LHCN-M2 (cell line): ENCODE measurements at regions not wholly inside any gene's neighbourhood (a gene's known extent, or its start where the extent isn't known, plus 50 kb on each side); places are given as distances from the start of the nearest gene placed in this dataset.
"Not testable (repeated sequence)": the region's sequence is repeated elsewhere in the genome, so short reads cannot be mapped to it uniquely, and the experiment has no call there.

Source experiments
- DNase-seq: peaks from one replicate; pipeline ENCODE4 v3.0.0-alpha.2; 2012; ENCODE audit warnings: low read depth

- DNase-seq = no peak
Observed at GRCh38 chr10:93220296-93221170, 146.8 kb downstream of the CYP26A1 start.

DNA sequence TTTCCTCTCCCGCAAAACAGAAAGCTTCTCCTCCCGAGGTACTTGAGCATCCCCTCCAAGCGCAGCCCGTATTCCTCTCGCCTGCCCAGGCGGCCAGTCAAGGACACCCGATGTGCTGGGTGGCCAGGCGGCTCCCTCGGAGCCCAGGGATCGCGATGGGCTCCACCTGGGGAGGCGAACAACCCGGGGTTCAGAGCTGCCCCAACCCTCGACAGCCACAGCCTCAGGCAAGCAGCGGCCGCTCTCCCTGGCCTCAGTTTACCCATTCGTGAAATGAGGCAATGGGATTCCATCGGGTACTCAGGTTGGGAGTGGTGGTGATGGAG is 147.4 kb downstream of the CYP26A1 start:
- no peak for DNase-seq

DNA sequence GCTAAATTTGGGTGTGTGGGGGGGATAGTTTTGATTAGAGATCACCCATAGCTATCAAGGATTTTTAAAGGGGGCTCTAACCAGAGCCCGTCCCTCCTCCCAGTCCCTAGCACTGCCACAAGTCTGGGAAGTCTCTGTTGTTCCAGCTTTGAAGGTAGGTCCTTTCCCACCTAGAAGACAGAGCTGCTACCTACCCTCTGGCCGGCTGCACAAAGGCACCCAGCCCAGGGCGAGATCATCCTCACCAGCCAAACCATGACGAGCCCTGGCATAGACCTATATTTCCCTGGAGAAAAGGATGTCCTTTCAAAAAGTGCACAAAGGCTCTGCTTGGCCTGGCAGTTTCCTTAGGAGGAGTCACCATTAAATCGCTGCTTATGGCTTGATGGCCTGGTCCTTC is 147.8 kb downstream of the CYP26A1 start:
- DNase-seq = no peak

DNA sequence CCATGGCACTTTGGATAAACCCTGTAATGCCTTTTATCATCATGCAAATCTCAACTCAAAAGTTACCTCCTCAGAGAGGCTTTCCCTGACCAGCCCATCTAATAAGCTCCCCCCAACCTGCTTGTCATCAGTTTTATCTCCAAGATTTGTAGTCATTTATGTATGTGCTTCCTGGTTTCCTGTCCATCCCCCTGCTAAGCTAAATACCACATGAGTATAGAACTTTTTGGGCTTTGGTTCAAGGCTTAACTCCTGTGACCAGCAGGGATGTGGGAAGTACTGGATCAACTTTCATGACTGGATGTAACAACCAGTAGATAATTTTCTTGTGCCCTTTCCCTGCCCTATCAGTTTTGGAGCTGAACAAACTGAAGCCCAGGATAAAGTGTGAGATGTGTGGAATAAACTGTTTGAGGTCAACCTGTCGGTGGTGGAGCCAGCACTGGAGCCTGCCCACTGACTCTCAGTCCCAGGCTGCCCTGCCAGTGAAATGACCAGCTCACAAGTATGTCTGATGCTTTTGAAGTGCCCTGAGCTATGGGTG is 148.6 kb downstream of the CYP26A1 start:
- DNase-seq = no peak

DNA sequence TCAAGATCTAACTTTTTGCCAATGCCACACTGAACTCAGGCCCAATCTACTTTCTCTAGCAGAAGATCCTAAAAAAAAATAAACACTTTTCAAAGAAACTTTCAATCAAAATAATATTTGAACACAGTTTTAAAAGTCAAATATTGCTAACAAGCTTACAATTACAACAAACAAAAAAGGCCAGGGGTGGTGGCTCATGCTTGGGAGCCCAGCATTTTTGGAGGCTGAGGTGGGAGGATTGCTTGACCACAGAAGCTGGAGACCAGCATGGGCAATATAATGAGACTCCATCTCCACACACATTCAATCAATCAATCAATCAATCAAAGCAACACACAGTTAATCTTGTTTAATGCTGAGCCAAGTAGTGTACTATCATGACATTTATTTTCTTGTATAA is 149.2 kb downstream of the CYP26A1 start:
- no peak for DNase-seq

DNA sequence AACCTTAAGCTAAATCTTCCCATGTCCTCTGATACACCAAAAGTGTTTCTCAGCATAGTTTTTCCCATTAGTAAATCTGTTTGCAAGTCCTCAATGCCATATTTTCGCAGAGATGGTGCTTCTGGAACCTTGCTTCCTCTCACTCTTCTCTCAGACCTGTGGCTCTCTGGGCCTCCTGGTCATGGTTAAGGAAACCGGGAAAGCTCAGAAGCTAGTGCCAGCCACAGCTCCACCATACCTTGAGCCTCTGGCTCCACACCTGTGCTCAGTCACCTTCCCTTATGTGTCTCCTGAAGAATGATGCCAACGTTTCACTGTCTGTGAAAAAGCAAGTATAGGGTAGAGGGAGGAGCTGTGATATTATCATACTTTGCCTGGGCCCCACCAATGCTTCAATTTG is 149.6 kb downstream of the CYP26A1 start:
- DNase-seq = no peak

GRCh38 chr10:93224005-93224779 is 150.5 kb downstream of the CYP26A1 start:
- no peak for DNase-seq

GRCh38 chr10:93225938-93226337 is 152.2 kb downstream of the CYP26A1 start:
- DNase-seq = no peak

- no peak for DNase-seq
Observed at GRCh38 chr10:93226619-93227018, 152.9 kb downstream of the CYP26A1 start.

GRCh38 chr10:93230596-93230995 is 156.9 kb downstream of the CYP26A1 start:
- not testable (repeated sequence) for DNase-seq

DNA sequence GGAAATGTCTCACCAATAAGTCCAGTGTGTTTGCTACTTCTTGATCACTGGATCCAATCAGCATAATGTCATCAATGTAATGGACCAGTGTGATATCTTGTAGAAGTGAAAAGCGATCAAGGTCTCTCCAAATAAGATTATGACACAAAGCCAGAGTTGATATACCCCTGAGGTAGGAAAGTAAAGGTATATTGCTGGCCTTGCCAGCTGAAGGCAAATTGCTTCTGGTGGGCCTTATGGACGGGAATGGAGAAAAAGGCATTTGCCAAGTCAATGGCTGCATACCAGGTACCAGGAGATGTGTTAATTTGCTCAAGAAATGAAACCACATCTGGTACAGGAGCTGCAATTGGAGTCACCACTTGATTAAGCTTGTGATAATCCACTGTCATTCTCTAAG is 158.5 kb downstream of the CYP26A1 start:
- not testable (repeated sequence) for DNase-seq

DNA sequence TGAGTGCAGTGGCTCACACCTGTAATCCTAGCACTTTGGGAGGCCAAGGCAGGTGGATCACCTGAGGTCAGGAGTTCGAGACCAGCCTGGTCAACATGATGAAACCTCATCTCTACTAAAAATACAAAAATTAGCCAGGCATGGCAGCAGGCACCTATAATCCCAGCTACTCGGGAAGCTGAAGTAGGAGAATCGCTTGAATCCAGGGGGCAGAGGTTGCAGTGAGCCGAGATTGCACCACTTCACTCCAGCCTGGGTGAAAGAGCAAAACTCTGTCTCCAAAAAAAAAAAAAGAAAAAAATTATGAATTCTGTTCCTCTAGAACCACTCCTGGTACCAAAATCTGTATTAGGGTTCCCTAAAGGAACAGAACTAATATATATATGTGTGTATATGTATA is 161.2 kb downstream of the CYP26A1 start:
- not testable (repeated sequence) for DNase-seq

- peak; percentile 98 for DNase-seq
Observed at GRCh38 chr10:93235686-93236085, 162.0 kb downstream of the CYP26A1 start.

DNA sequence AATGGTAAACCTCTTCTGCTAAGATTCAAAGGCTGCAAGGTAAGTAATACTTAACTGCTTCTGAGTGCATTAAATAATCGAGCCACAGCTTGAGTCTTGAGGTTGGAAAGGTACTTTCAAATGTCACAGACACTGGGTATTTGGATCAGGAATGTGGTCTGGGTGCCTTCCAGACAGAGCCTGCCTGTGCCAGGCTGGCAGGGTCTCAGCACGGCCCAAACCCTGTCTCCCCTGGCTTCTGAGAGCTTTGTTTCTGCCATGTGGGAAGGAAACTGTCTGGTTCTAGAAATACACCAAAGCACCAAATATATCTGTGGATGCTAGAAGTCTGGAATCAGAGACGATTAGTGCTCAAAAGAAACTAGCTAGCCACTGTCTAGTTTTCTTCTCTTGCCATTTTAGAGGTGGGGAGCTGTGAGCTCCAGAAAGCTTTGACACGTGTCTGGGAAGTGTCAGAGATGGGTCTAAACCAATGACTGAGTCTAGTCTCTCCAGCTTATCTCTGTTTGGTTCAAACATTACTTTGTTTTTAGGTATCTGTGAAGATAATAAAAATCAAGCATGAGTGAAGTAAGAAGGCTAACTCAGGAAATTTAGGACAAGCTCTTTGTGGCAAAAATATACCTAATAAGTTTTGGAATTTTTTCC is 162.8 kb downstream of the CYP26A1 start:
- DNase-seq = no peak

DNA sequence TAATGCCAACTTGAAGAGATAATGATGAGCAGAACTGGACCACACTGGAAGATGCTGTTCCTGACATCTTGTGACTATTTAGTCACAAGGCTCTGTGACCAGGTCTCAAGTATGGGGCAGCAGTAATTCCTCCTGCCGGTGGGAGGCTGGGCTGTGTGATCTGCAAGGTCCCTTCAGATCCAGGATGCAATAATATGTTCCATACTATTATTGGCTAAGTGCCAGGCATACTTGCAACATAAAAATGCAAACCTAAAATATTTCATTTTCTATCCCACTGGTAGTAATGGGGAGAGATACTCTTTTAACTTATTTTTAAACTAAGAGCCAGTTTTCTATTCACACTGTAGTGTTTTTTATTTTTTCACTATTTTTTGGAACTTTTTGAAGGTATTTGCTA is 171.5 kb downstream of the CYP26A1 start:
- DNase-seq = no peak

- peak; percentile 29 for DNase-seq
Observed at GRCh38 chr10:93245779-93246178, 172.1 kb downstream of the CYP26A1 start.

DNA sequence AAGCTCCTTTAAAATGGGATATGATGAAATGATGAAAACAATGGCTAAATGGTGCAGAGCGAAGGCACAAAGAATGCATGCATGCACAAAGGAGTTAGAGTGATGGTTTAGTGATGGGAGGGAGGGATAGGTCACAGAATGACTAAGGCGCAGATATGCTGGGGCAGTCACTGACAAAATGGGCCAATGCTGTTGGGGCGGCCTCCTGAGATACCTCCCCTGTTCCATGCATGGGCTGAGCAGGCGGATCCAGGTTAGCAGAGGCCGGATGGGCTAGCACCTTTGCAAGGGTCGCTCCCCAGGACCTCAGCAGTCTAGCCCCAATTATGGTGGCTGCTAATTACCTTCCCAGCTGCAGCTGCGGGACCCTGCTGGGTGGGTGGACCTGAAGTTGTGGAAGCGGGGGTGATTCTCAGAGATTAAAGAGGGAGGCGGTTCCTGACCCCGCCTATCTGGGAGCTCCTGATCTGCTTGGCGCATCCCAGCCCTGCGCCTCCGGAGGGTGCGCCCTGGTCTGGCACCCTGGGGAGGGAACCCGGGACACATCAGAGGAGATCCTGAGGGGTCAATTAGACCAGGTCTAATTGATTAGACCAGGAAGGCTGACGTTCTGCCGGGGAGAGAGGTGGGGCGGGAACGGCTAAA is 175.0 kb downstream of the CYP26A1 start:
- no peak for DNase-seq

GRCh38 chr10:93250010-93250409 is 176.3 kb downstream of the CYP26A1 start:
- no peak for DNase-seq

DNA sequence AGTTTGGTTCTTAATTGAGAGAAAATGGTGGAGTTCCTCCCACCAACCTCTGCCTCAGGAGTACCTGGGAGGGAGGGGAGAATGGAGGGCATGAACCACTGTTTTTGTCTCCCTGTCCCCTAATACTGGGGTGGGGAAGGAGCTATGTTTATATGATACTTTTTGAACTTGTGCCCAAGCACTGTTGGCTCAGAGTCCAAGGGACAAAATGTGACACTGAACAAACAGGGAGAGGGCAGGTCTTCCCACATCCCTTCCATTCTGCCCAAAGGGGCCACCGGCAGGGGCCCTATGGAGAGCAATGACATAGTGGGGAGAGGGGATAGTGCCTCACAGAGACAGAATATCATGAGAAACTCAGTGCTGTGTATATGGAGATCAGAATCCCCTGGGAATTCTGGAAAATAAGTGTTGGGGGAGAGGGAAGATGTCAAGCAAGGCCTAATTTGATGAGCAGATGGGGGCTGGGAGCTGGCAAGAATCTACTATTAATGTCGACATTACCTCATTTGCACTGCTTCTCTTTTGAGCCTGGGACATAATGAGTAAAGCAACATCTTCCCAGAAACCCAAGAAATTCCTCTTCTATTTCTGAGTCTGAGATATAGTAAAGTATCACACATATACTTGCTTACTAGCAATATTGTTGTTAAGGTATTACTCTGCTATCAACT is 180.6 kb downstream of the CYP26A1 start:
- DNase-seq = no peak

DNA sequence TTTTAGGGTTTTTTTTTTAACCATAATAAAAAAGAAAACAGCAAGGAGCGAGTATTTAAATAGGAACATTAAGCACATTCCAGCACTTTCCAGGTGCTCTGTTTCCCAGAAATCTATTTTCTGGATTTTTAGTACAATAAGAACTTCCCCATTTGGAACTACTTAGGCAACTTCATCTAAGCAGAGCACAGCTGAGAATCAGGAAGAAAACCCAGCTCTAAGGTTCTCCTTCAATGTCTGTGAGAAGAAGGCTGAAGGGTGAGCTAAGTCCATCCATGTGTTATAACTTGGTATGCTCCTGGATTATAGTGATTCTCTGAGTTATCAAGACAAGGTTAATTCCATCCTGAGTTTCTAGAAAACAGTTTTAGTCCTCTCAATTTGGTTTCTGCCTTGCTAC is 181.9 kb downstream of the CYP26A1 start:
- no peak for DNase-seq
